ENCODE measurements at regions not wholly inside any gene's neighbourhood (a gene's known extent, or its start where the extent isn't known, plus 50 kb on each side); places are given as distances from the start of the nearest gene placed in this dataset.

DNA sequence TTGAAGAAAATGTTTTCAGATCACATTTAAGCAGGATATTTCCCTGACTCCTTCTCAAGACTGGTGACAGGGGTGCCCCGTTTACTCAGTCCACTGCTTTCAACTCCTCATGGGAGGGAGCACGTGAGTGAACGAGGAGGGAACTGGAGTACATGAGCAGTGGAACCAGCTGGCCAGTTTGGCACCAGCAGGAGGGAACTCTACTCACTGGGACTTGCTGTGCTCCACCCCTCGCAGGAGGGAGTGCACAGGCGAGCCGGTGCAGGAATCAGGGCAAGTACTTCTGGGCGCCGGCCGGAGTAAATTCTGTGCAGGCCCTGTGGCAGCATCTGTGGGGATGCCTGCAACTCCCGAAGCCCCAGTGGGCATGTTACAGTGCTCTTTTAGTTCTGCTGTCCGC lies 1941.1 kb upstream of the C9orf72 start:
- H3K27me3 ChIP-seq (ENCODE audit: control insufficient read depth in 1 of 2, insufficient read depth in 1 of 2, low read length in 2 of 2), result no peaks in the 10 kb centered on the region
- no peak overlapping the region for H3K14ac ChIP-seq (ENCODE audit: low read length in 2 of 2)
- 64% methylated on average over 11 of the region's 11 CpGs for WGBS
- no peak overlapping the region for H2BK12ac ChIP-seq (ENCODE audit: low read length in 2 of 2)
- H3K23ac ChIP-seq (ENCODE audit: low read length in 2 of 2), result no peak overlapping the region
- H3K9me3 ChIP-seq (ENCODE audit: control insufficient read depth, low read length), result no peaks in the 10 kb centered on the region
- H3K36me3 ChIP-seq (ENCODE audit: control insufficient read depth in 1 of 2, insufficient read depth in 2 of 2, low read depth in 1 of 2, low read length in 2 of 2), result no peaks in the 10 kb centered on the region
- no peak overlapping the region for H4K8ac ChIP-seq (ENCODE audit: low read length)
- H2AFZ ChIP-seq (ENCODE audit: low read depth, low read length), result peak overlapping the region; percentile 53
- H3K27ac ChIP-seq (ENCODE audit: low read length, poor library complexity, severe bottlenecking), result no peak overlapping the region
- peak; percentile 1 for DNase-seq
- H4K91ac ChIP-seq (ENCODE audit: low read length), result no peak overlapping the region
- H3K4me1 ChIP-seq (ENCODE audit: control insufficient read depth, insufficient read depth, low read depth, low read length), result peaks cover 3% of the 10 kb centered on the region
- no peaks in the 10 kb centered on the region for H3K79me1 ChIP-seq (replicated peaks; ENCODE audit: low read length, poor library complexity, severe bottlenecking)
- H3K9ac ChIP-seq (ENCODE audit: low read length), result no peak overlapping the region
- H3K4me3 ChIP-seq (ENCODE audit: insufficient read depth in 1 of 2, low read depth in 1 of 2, low read length in 2 of 2), result no peak overlapping the region
- H2BK15ac ChIP-seq (ENCODE audit: low read depth, poor library complexity, severe bottlenecking), result no peak overlapping the region
- no peak overlapping the region for H3K4me2 ChIP-seq (ENCODE audit: low read length, poor library complexity, severe bottlenecking)
- no peak overlapping the region for H3K4ac ChIP-seq (ENCODE audit: low read depth in 1 of 2, low read length in 2 of 2)
- no peak overlapping the region for H2BK5ac ChIP-seq (ENCODE audit: low read depth, low read length, poor library complexity, severe bottlenecking)
- H2BK120ac ChIP-seq (ENCODE audit: low read depth, low read length), result no peak overlapping the region
- H3K18ac ChIP-seq (ENCODE audit: low read depth in 1 of 2, low read length in 2 of 2), result peak overlapping the region in 1 of 2 experiments; percentile 9
- no peak overlapping the region for H2AK5ac ChIP-seq (ENCODE audit: low read length, severe bottlenecking)

DNA sequence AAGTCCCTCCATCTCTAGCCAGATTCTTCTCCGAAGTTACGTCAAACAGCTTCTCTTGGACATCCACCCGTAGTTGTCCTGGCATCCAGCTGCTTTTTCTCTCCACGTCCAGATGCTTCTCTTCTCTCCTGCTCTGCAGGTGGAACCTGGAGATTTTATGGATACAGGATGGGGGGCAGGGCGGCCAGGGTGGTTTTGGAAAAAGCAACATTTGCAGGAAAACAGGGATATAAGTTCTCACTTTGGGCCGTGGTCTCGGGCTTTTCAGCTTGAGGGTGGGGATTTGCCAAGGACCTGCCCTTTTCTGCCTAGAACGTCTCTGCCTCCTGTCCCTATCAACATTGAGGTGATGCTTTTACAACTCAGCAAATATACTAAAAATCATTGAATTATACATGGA lies 1941.6 kb upstream of the C9orf72 start:
- H3K23ac ChIP-seq (ENCODE audit: low read length in 2 of 2), result no peak overlapping the region
- no peak overlapping the region for H3K18ac ChIP-seq (ENCODE audit: low read depth in 1 of 2, low read length in 2 of 2)
- H4K91ac ChIP-seq (ENCODE audit: low read length), result no peak overlapping the region
- H2BK5ac ChIP-seq (ENCODE audit: low read depth, low read length, poor library complexity, severe bottlenecking), result no peak overlapping the region
- no peak for DNase-seq
- no peak overlapping the region for H2AFZ ChIP-seq (ENCODE audit: low read depth, low read length)
- H2BK15ac ChIP-seq (ENCODE audit: low read depth, poor library complexity, severe bottlenecking), result no peak overlapping the region
- no peak overlapping the region for H2BK120ac ChIP-seq (ENCODE audit: low read depth, low read length)
- no peak overlapping the region for H3K27ac ChIP-seq (ENCODE audit: low read length, poor library complexity, severe bottlenecking)
- no peak overlapping the region for H2BK12ac ChIP-seq (ENCODE audit: low read length in 2 of 2)
- no peaks in the 10 kb centered on the region for H3K27me3 ChIP-seq (ENCODE audit: control insufficient read depth in 1 of 2, insufficient read depth in 1 of 2, low read length in 2 of 2)
- no peak overlapping the region for H3K4me3 ChIP-seq (ENCODE audit: insufficient read depth in 1 of 2, low read depth in 1 of 2, low read length in 2 of 2)
- H3K14ac ChIP-seq (ENCODE audit: low read length in 2 of 2), result no peak overlapping the region
- no peak overlapping the region for H3K4ac ChIP-seq (ENCODE audit: low read depth in 1 of 2, low read length in 2 of 2)
- peaks cover 3% of the 10 kb centered on the region for H3K4me1 ChIP-seq (ENCODE audit: control insufficient read depth, insufficient read depth, low read depth, low read length)
- no peaks in the 10 kb centered on the region for H3K36me3 ChIP-seq (ENCODE audit: control insufficient read depth in 1 of 2, insufficient read depth in 2 of 2, low read depth in 1 of 2, low read length in 2 of 2)
- no peak overlapping the region for H3K9ac ChIP-seq (ENCODE audit: low read length)
- no peaks in the 10 kb centered on the region for H3K79me1 ChIP-seq (replicated peaks; ENCODE audit: low read length, poor library complexity, severe bottlenecking)
- 88% methylated on average over 4 of the region's 8 CpGs for WGBS
- no peak overlapping the region for H3K4me2 ChIP-seq (ENCODE audit: low read length, poor library complexity, severe bottlenecking)
- H3K9me3 ChIP-seq (ENCODE audit: control insufficient read depth, low read length), result no peaks in the 10 kb centered on the region
- H4K8ac ChIP-seq (ENCODE audit: low read length), result no peak overlapping the region
- H2AK5ac ChIP-seq (ENCODE audit: low read length, severe bottlenecking), result no peak overlapping the region

DNA sequence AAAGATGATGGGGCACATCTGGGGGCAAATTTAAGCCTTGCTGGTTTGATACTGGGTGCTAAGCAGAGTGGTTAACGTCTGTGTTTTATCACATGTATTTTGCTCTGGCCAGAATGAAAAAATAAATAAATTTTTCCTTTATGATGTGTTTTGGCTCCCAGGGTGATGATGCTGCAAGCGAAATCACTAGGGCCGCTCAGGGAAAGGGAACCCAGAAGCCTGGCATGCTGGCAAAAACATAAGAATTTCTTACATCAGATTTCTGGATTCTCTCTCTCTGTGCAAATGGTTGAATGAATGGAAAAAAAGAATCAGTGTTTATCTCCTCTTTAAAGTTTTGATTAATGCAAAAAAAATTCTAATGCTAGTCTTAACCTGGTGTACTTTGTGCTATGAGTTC lies 1975.2 kb upstream of the C9orf72 start:
- no peak overlapping the region for H2AK5ac ChIP-seq (ENCODE audit: low read length, severe bottlenecking)

DNA sequence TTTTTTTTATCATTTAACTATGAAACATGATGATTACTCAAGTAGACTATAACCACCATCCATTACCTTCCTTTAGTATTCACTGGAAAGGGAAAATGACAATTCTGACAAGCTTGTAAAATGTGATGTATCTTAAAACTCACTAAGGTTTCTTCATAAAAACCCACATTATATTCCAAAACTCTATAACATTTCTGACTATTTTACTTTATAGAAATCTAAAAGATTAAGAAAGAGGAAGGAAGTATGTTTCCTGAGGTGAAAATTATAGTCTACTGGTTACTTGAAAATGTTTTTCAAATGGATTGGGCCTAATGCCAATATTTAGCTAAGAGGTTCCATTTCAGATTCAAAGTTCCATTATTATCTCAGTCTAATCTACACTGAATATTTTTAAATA lies 1982.2 kb upstream of the C9orf72 start:
- H3K4me2 ChIP-seq (ENCODE audit: low read length, poor library complexity, severe bottlenecking), result no peak overlapping the region

More for the DNA sequence above, 1975.2 kb upstream of the C9orf72 start:
- H3K14ac ChIP-seq (ENCODE audit: low read length in 2 of 2), result no peak overlapping the region
- no peak overlapping the region for H3K4me2 ChIP-seq (ENCODE audit: low read length, poor library complexity, severe bottlenecking)
- no peak overlapping the region for H2AFZ ChIP-seq (ENCODE audit: low read depth, low read length)
- no peak overlapping the region for H4K91ac ChIP-seq (ENCODE audit: low read length)
- no peaks in the 10 kb centered on the region for H3K4me1 ChIP-seq (ENCODE audit: control insufficient read depth, insufficient read depth, low read depth, low read length)
- H3K4me3 ChIP-seq (ENCODE audit: insufficient read depth in 1 of 2, low read depth in 1 of 2, low read length in 2 of 2), result no peak overlapping the region
- H3K9ac ChIP-seq (ENCODE audit: low read length), result no peak overlapping the region
- no peaks in the 10 kb centered on the region for H3K36me3 ChIP-seq (ENCODE audit: control insufficient read depth in 1 of 2, insufficient read depth in 2 of 2, low read depth in 1 of 2, low read length in 2 of 2)
- H2BK15ac ChIP-seq (ENCODE audit: low read depth, poor library complexity, severe bottlenecking), result no peak overlapping the region
- no peak overlapping the region for H2BK5ac ChIP-seq (ENCODE audit: low read depth, low read length, poor library complexity, severe bottlenecking)
- H3K79me1 ChIP-seq (replicated peaks; ENCODE audit: low read length, poor library complexity, severe bottlenecking), result no peaks in the 10 kb centered on the region
- DNase-seq, result no peak
- no peak overlapping the region for H3K27ac ChIP-seq (ENCODE audit: low read length, poor library complexity, severe bottlenecking)
- no peak overlapping the region for H3K23ac ChIP-seq (ENCODE audit: low read length in 2 of 2)
- no peak overlapping the region for H4K8ac ChIP-seq (ENCODE audit: low read length)
- H3K27me3 ChIP-seq (ENCODE audit: control insufficient read depth in 1 of 2, insufficient read depth in 1 of 2, low read length in 2 of 2), result no peaks in the 10 kb centered on the region
- no peak overlapping the region for H2BK12ac ChIP-seq (ENCODE audit: low read length in 2 of 2)
- no peak overlapping the region for H2BK120ac ChIP-seq (ENCODE audit: low read depth, low read length)
- no peak overlapping the region for H3K18ac ChIP-seq (ENCODE audit: low read depth in 1 of 2, low read length in 2 of 2)
- H3K9me3 ChIP-seq (ENCODE audit: control insufficient read depth, low read length), result no peaks in the 10 kb centered on the region
- no peak overlapping the region for H3K4ac ChIP-seq (ENCODE audit: low read depth in 1 of 2, low read length in 2 of 2)
- 93% methylated on average over 3 of the region's 3 CpGs for WGBS

More for the DNA sequence above, 1982.2 kb upstream of the C9orf72 start:
- no peak overlapping the region for H2BK15ac ChIP-seq (ENCODE audit: low read depth, poor library complexity, severe bottlenecking)
- no peak overlapping the region for H4K8ac ChIP-seq (ENCODE audit: low read length)
- H3K23ac ChIP-seq (ENCODE audit: low read length in 2 of 2), result no peak overlapping the region
- H3K18ac ChIP-seq (ENCODE audit: low read depth in 1 of 2, low read length in 2 of 2), result no peak overlapping the region
- no peaks in the 10 kb centered on the region for H3K4me1 ChIP-seq (ENCODE audit: control insufficient read depth, insufficient read depth, low read depth, low read length)
- H3K27me3 ChIP-seq (ENCODE audit: control insufficient read depth in 1 of 2, insufficient read depth in 1 of 2, low read length in 2 of 2), result no peaks in the 10 kb centered on the region
- H3K9ac ChIP-seq (ENCODE audit: low read length), result no peak overlapping the region
- no peak overlapping the region for H2AK5ac ChIP-seq (ENCODE audit: low read length, severe bottlenecking)
- H2BK12ac ChIP-seq (ENCODE audit: low read length in 2 of 2), result no peak overlapping the region
- H2BK5ac ChIP-seq (ENCODE audit: low read depth, low read length, poor library complexity, severe bottlenecking), result no peak overlapping the region
- no peak for DNase-seq
- H2AFZ ChIP-seq (ENCODE audit: low read depth, low read length), result no peak overlapping the region
- no peak overlapping the region for H3K4ac ChIP-seq (ENCODE audit: low read depth in 1 of 2, low read length in 2 of 2)
- H3K36me3 ChIP-seq (ENCODE audit: control insufficient read depth in 1 of 2, insufficient read depth in 2 of 2, low read depth in 1 of 2, low read length in 2 of 2), result no peaks in the 10 kb centered on the region
- H3K9me3 ChIP-seq (ENCODE audit: control insufficient read depth, low read length), result no peaks in the 10 kb centered on the region
- no peak overlapping the region for H4K91ac ChIP-seq (ENCODE audit: low read length)
- no peak overlapping the region for H3K14ac ChIP-seq (ENCODE audit: low read length in 2 of 2)
- H3K79me1 ChIP-seq (replicated peaks; ENCODE audit: low read length, poor library complexity, severe bottlenecking), result no peaks in the 10 kb centered on the region
- H2BK120ac ChIP-seq (ENCODE audit: low read depth, low read length), result no peak overlapping the region
- no peak overlapping the region for H3K27ac ChIP-seq (ENCODE audit: low read length, poor library complexity, severe bottlenecking)
- H3K4me3 ChIP-seq (ENCODE audit: insufficient read depth in 1 of 2, low read depth in 1 of 2, low read length in 2 of 2), result no peak overlapping the region
